ENCODE measurements at regions not wholly inside any gene's neighbourhood (a gene's known extent, or its start where the extent isn't known, plus 50 kb on each side); places are given as distances from the start of the nearest gene placed in this dataset.
"Not testable (repeated sequence)": the region's sequence is repeated elsewhere in the genome, so short reads cannot be mapped to it uniquely, and the experiment has no call there.

GRCh38 chr10:6680735-6681134 lies 100.7 kb upstream of the PRKCQ start:
- DNase-seq (ENCODE audit: low read depth) = no peak
- H3K4me3 ChIP-seq (ENCODE audit: low read depth, low read length) = no peak overlapping the region
- TF ChIP-seq, protein P1, sequence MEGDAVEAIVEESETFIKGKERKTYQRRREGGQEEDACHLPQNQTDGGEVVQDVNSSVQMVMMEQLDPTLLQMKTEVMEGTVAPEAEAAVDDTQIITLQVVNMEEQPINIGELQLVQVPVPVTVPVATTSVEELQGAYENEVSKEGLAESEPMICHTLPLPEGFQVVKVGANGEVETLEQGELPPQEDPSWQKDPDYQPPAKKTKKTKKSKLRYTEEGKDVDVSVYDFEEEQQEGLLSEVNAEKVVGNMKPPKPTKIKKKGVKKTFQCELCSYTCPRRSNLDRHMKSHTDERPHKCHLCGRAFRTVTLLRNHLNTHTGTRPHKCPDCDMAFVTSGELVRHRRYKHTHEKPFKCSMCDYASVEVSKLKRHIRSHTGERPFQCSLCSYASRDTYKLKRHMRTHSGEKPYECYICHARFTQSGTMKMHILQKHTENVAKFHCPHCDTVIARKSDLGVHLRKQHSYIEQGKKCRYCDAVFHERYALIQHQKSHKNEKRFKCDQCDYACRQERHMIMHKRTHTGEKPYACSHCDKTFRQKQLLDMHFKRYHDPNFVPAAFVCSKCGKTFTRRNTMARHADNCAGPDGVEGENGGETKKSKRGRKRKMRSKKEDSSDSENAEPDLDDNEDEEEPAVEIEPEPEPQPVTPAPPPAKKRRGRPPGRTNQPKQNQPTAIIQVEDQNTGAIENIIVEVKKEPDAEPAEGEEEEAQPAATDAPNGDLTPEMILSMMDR (conservative IDR thresholded peaks at IDR 0.05; ENCODE audit: low read depth, low read length) = no peak

- TF ChIP-seq, protein P1 (conservative IDR thresholded peaks at IDR 0.05; ENCODE audit: low read depth, low read length) = no peak
- no peak overlapping the region for H3K4me3 ChIP-seq (ENCODE audit: low read depth, low read length)
- peak; percentile 4 for DNase-seq (ENCODE audit: low read depth)
These were observed 98.9 kb upstream of the PRKCQ start for GRCh38 chr10:6678956-6679355.

DNA sequence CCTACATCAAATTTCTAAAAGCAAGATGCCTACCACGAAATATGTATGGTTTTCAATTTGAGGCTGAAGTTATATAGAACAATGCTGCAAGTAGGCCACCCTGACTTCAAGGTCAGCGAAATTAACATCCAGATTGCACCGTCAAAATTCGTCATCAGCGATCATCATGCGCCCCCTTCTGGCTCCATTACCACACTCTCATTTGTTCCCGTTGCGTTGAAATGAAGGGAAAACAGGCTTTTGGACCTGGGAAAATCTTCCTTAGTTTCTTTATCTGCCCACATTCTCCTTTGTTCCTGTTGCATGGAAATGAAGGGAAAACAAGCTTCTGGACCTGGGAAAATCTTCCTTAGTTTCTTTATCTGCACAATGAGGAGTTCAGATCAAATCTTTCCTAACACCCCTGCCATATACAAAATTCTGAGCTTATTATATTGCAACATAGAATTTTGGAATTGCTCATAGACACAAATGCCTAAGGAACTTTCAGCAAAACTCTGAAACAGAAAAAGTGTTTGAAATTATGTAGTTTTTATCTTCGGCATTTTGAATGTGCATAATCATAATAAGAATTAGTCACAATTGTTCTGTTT lies 98.2 kb upstream of the PRKCQ start:
- no peak overlapping the region for H3K4me3 ChIP-seq (ENCODE audit: low read depth, low read length)
- TF ChIP-seq, protein P1 (conservative IDR thresholded peaks at IDR 0.05; ENCODE audit: low read depth, low read length) = peak; percentile 84
- peak; percentile 53 for DNase-seq (ENCODE audit: low read depth)

DNA sequence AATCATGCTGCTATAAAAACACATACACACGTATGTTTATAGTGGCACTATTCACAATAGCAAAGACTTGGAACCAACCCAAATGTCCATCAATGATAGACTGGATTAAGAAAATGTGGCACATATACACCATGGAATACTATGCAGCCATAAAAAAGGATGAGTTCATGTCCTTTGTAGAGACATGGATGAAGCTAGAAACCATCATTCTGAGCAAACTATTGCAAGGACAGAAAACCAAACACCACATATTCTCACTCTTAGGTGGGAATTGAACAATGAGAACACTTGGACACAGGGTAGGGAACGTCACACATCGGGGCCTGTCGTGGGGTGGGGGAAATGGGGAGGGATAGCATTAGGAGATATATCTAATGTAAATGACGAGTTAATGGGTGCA lies 97.1 kb upstream of the PRKCQ start:
- not testable (repeated sequence) for H3K4me3 ChIP-seq (ENCODE audit: low read depth, low read length); DNase-seq (ENCODE audit: low read depth)

- H3K4me3 ChIP-seq (ENCODE audit: low read depth, low read length) = no peak overlapping the region
- TF ChIP-seq, protein P1 (conservative IDR thresholded peaks at IDR 0.05; ENCODE audit: low read depth, low read length) = no peak
- no peak for DNase-seq (ENCODE audit: low read depth)
These were observed 94.2 kb upstream of the PRKCQ start for GRCh38 chr10:6674291-6674690.

DNA sequence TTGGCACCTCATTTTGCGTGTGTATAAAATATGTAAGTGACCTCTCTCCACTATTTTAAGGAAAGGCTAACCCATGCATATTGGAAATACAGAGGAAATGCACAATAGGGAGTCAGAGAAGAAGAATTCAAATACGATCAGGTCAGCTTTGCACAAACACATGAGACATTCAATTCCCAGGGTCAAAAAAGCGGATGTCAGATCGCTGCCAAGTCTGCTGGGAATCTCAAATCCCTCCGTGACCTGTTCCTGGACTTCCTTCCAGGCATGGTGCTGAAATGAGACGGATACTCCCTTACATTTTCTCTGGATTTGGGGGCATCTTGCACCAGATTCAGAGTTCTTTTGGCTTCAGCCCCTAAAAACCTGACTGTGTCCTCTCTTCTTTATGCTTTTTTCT lies 91.9 kb upstream of the PRKCQ start:
- no peak for DNase-seq (ENCODE audit: low read depth)
- H3K4me3 ChIP-seq (ENCODE audit: low read depth, low read length) = no peak overlapping the region
- TF ChIP-seq, protein P1 (conservative IDR thresholded peaks at IDR 0.05; ENCODE audit: low read depth, low read length) = no peak

GRCh38 chr10:6669269-6669859 lies 89.3 kb upstream of the PRKCQ start:
- TF ChIP-seq, protein P1 (conservative IDR thresholded peaks at IDR 0.05; ENCODE audit: low read depth, low read length) = peak; percentile 70
- peak; percentile 78 for DNase-seq (ENCODE audit: low read depth)

More at GRCh38 chr10:6669269-6669859, 89.3 kb upstream of the PRKCQ start:
- H3K4me3 ChIP-seq (ENCODE audit: low read depth, low read length) = no peak overlapping the region
